Peyer's patch (tissue), 4 donors: ENCODE measurements at regions not wholly inside any gene's neighbourhood (a gene's known extent, or its start where the extent isn't known, plus 50 kb on each side); places are given as distances from the start of the nearest gene placed in this dataset.

Experiments
- DNase-seq, 3 donors: peaks; one replicate each; pipeline ENCODE4 v3.0.0-alpha.2; 2017 to 2019
- H3K27ac ChIP-seq, 4 donors: fragments of 200-600 bp; sonication (generic); one replicate each; pipeline ENCODE4 v1.5.1; 2016 to 2019
- H3K27me3 ChIP-seq, 2 donors: fragments of 200-600 bp; sonication (generic); one replicate each; pipeline ENCODE4 v1.5.1; 2019
- H3K36me3 ChIP-seq, 3 donors: fragments of 200-600 bp; sonication (generic); one replicate each; pipeline ENCODE4 v1.5.1; 2016 to 2019
- H3K4me1 ChIP-seq, 4 donors: fragments of 200-600 bp; sonication (generic); one replicate each; pipeline ENCODE4 v1.5.1; 2016 to 2019
- H3K4me3 ChIP-seq, 4 donors: fragments of 200-600 bp; sonication (generic); 1 replicate in 3 of 4; 2 replicates in 1 of 4; pipeline ENCODE4 v1.5.1; 2016 to 2019; ENCODE audit warnings: mild to moderate bottlenecking in 1 of 4
- H3K9me3 ChIP-seq, 4 donors: fragments of 200-600 bp; sonication (generic); one replicate each; pipeline ENCODE4 v1.5.1; 2016 to 2019; ENCODE audit warnings: mild to moderate bottlenecking in 1 of 4
- CTCF ChIP-seq, 6 experiments: fragments of 450-650 bp in 4 of 6; fragments of 200-600 bp in 2 of 6; sonication (generic) in 1 of 6; IDR thresholded peaks; one replicate each; pipeline ENCODE4 v1.5.1; 2017 to 2019; ENCODE audit warnings: antibody characterized with exemption in 6 of 6, mild to moderate bottlenecking in 3 of 6, moderate library complexity in 1 of 6
- POLR2A ChIP-seq, 2 donors: fragments of 450-650 bp; IDR thresholded peaks; one replicate each; pipeline ENCODE4 v1.5.1; 2017; ENCODE audit warnings: antibody characterized with exemption in 2 of 2, mild to moderate bottlenecking in 2 of 2, moderate library complexity in 2 of 2

DNA sequence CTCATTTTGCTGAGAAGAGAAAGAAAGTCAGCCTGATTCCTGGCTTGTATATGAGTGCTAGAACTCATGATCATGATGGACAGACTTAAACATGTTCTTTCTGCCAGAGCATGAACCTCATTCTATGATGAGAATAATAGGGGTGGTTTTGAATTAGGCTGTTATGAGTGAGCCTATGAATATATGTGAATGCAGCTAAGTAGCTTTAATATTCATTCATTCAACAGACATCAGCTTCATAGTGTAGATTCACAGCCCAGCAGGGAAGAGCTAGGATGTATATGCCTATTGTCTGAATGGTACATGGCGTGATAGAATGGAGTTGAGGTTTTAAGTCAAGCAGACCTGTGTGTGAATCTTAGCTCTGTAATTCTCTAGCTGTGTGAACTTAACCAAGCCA, 573.2 kb downstream of the DHX35 start:
- no peaks in the 10 kb centered on the region for H3K36me3 ChIP-seq
- H3K27ac ChIP-seq: no peak overlapping the region
- H3K4me3 ChIP-seq: no peak overlapping the region
- TF ChIP-seq POLR2A (IDR thresholded peaks at IDR 0.05) (no peak), CTCF (IDR thresholded peaks at IDR 0.05) (no peak)
- H3K9me3 ChIP-seq: no peaks in the 10 kb centered on the region
- H3K27me3 ChIP-seq: no peaks in the 10 kb centered on the region
- no peaks in the 10 kb centered on the region for H3K4me1 ChIP-seq
- no peak for DNase-seq

- Histone ChIP-seq H3K9me3 (no peaks in the 10 kb centered on the region), H3K27ac (no peak overlapping the region), H3K36me3 (no peaks in the 10 kb centered on the region), H3K4me1 (no peaks in the 10 kb centered on the region), H3K27me3 (no peaks in the 10 kb centered on the region), H3K4me3 (no peak overlapping the region)
- no peak for DNase-seq
- no peak for TF ChIP-seq POLR2A (IDR thresholded peaks at IDR 0.05)
These were observed 572.7 kb downstream of the DHX35 start for GRCh38 chr20:39534846-39535245.

DNA sequence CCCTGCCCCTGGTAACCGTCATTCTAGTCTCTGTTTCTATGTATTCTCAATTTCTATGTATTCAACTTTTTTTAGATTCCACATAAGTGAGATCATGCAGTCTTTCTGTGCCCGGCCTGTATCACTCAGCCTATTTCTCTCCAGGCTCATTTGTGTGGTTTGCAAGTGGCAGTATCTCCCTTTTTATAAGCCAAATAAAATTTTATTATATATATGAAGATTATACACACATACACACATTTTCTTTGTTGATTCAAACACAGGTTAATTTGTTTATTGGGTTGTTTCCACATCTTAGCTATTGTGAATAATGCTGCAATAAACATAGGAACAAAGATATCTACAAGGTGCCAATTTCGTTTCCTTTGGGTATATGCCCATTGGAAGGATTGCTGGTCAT, 571.7 kb downstream of the DHX35 start:
- no peaks in the 10 kb centered on the region for H3K27me3 ChIP-seq
- no peaks in the 10 kb centered on the region for H3K36me3 ChIP-seq
- H3K4me1 ChIP-seq: no peaks in the 10 kb centered on the region
- DNase-seq: no peak
- TF ChIP-seq CTCF (IDR thresholded peaks at IDR 0.05) (no peak), POLR2A (IDR thresholded peaks at IDR 0.05) (no peak)
- no peak overlapping the region for H3K27ac ChIP-seq
- H3K4me3 ChIP-seq: no peak overlapping the region
- H3K9me3 ChIP-seq: no peaks in the 10 kb centered on the region

- Histone ChIP-seq H3K27me3 (no peaks in the 10 kb centered on the region), H3K36me3 (no peaks in the 10 kb centered on the region), H3K4me3 (no peak overlapping the region), H3K4me1 (no peaks in the 10 kb centered on the region), H3K9me3 (no peaks in the 10 kb centered on the region), H3K27ac (no peak overlapping the region)
- DNase-seq: no peak
- TF ChIP-seq CTCF (IDR thresholded peaks at IDR 0.05) (no peak), POLR2A (IDR thresholded peaks at IDR 0.05) (no peak)
These were observed 570.1 kb downstream of the DHX35 start for GRCh38 chr20:39532205-39532604.

DNA sequence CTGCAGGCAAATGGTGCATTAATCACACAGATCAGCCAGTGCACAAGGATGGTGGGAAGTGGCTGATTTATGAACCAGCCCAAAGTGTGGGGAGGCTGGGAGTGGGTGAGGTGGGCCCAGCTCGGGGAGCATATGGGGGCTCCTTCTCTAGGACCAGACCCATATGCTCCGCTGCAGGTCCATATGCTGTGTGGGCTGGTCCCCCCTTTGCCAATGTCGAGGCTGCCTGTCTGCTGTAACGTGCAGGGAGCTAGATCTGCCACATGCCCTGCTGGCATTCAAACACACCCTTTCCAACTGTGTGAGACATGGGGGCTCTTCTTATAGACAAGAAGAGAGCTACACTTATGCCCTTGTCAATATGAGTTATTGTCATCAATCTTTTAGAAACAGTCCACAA, 566.3 kb downstream of the DHX35 start:
- H3K27me3 ChIP-seq: no peaks in the 10 kb centered on the region
- no peaks in the 10 kb centered on the region for H3K4me1 ChIP-seq
- no peak for DNase-seq
- H3K9me3 ChIP-seq: no peaks in the 10 kb centered on the region
- TF ChIP-seq CTCF (IDR thresholded peaks at IDR 0.05) (no peak), POLR2A (IDR thresholded peaks at IDR 0.05) (no peak)
- H3K36me3 ChIP-seq: no peaks in the 10 kb centered on the region
- H3K27ac ChIP-seq: no peak overlapping the region
- H3K4me3 ChIP-seq: no peak overlapping the region

GRCh38 chr20:39524371-39524911, 562.3 kb downstream of the DHX35 start:
- TF ChIP-seq CTCF (IDR thresholded peaks at IDR 0.05) (no peak), POLR2A (IDR thresholded peaks at IDR 0.05) (no peak)
- DNase-seq: no peak
- no peaks in the 10 kb centered on the region for H3K27me3 ChIP-seq
- no peak overlapping the region for H3K4me3 ChIP-seq
- no peaks in the 10 kb centered on the region for H3K4me1 ChIP-seq
- H3K9me3 ChIP-seq: no peaks in the 10 kb centered on the region
- no peaks in the 10 kb centered on the region for H3K36me3 ChIP-seq
- H3K27ac ChIP-seq: no peak overlapping the region
